Liver (tissue), 8 donors: ENCODE measurements at regions not wholly inside any gene's neighbourhood (a gene's known extent, or its start where the extent isn't known, plus 50 kb on each side); places are given as distances from the start of the nearest gene placed in this dataset.

Experiments used
- DNase-seq: peaks from one replicate; pipeline ENCODE4 v3.0.0-alpha.2; 2017; ENCODE audit warnings: low spot score
- H3K27ac ChIP-seq, 2 donors: one replicate each; pipeline ENCODE4 v1.7.0; 2013; ENCODE audit warnings: inconsistent platforms in 2 of 2, low read length in 2 of 2, control low read depth in 1 of 2, low read depth in 1 of 2, mild to moderate bottlenecking in 1 of 2
- H3K27me3 ChIP-seq, 4 donors: one replicate each; pipeline versions ENCODE4 v1.6.1 to v1.7.0; 2013; ENCODE audit warnings: low read length in 3 of 4, inconsistent platforms in 1 of 4, mild to moderate bottlenecking in 1 of 4, moderate library complexity in 1 of 4; ENCODE audit not compliant: control insufficient read depth in 4 of 4, insufficient read depth in 4 of 4
- H3K36me3 ChIP-seq, 4 donors: one replicate each; pipeline versions ENCODE4 v1.6.1 to v1.7.0; 2013; ENCODE audit warnings: low read length in 3 of 4, mild to moderate bottlenecking in 3 of 4, low read depth in 1 of 4, moderate library complexity in 1 of 4; ENCODE audit not compliant: control insufficient read depth in 4 of 4, insufficient read depth in 3 of 4
- H3K4me1 ChIP-seq, 4 donors: one replicate each; pipeline versions ENCODE4 v1.6.1 to v1.7.0; 2013; ENCODE audit warnings: low read length in 3 of 4, mild to moderate bottlenecking in 3 of 4, moderate library complexity in 1 of 4; ENCODE audit not compliant: control insufficient read depth in 4 of 4, insufficient read depth in 4 of 4
- H3K4me3 ChIP-seq, 3 donors: one replicate each; pipeline versions ENCODE4 v1.6.1 to v1.7.0; 2013; ENCODE audit warnings: low read length in 3 of 3, control low read depth in 1 of 3, low read depth in 1 of 3, mild to moderate bottlenecking in 1 of 3
- H3K9ac ChIP-seq, 2 donors: one replicate each; pipeline ENCODE4 v1.7.0; 2013; ENCODE audit warnings: low read length in 2 of 2, mild to moderate bottlenecking in 2 of 2, moderate library complexity in 2 of 2, control low read depth in 1 of 2, low read depth in 1 of 2
- H3K9me3 ChIP-seq, 4 donors: one replicate each; pipeline versions ENCODE4 v1.6.1 to v1.7.0; 2013; ENCODE audit warnings: low read length in 3 of 4; ENCODE audit not compliant: control insufficient read depth in 4 of 4
- CTCF ChIP-seq: fragments of 150-350 bp; IDR thresholded peaks from 2 replicates; pipeline ENCODE4 v1.5.1; 2017; ENCODE audit warnings: improper control_type of control experiment, low read depth, low read length; ENCODE audit not compliant: missing input control
- EGR1 ChIP-seq, 2 donors: IDR thresholded peaks; 2 replicates each; pipeline ENCODE4 v1.6.1; 2016 to 2018; ENCODE audit warnings: antibody characterized with exemption in 2 of 2, low read depth in 2 of 2
- FOXA1 ChIP-seq: IDR thresholded peaks from 2 replicates; pipeline ENCODE4 v1.6.1; 2016; ENCODE audit warnings: antibody characterized with exemption
- FOXA2 ChIP-seq: IDR thresholded peaks from 2 replicates; pipeline ENCODE4 v1.6.1; 2016; ENCODE audit warnings: antibody characterized with exemption
- GABPA ChIP-seq, 2 donors: IDR thresholded peaks in 1 of 2; conservative IDR thresholded peaks in 1 of 2; 2 replicates each; pipeline ENCODE4 v1.6.1; 2016; ENCODE audit warnings: antibody characterized with exemption in 2 of 2, mild to moderate bottlenecking in 1 of 2, moderate library complexity in 1 of 2
- HNF4A ChIP-seq, 2 donors: conservative IDR thresholded peaks; 2 replicates each; pipeline ENCODE4 v1.6.1; 2016; ENCODE audit warnings: antibody characterized with exemption in 2 of 2, mild to moderate bottlenecking in 2 of 2
- HNF4G ChIP-seq: IDR thresholded peaks from 2 replicates; pipeline ENCODE4 v1.6.1; 2016; ENCODE audit warnings: antibody characterized with exemption
- JUND ChIP-seq, 2 donors: IDR thresholded peaks; 2 replicates each; pipeline ENCODE4 v1.6.1; 2016; ENCODE audit warnings: antibody characterized with exemption in 2 of 2
- REST ChIP-seq: IDR thresholded peaks from 2 replicates; pipeline ENCODE4 v1.6.1; 2016; ENCODE audit warnings: antibody characterized with exemption, mild to moderate bottlenecking
- RXRA ChIP-seq, 2 donors: IDR thresholded peaks; 2 replicates each; pipeline ENCODE4 v1.6.1; 2017 to 2018; ENCODE audit warnings: antibody characterized with exemption in 2 of 2, mild to moderate bottlenecking in 1 of 2
- SP1 ChIP-seq: IDR thresholded peaks from 2 replicates; pipeline ENCODE4 v1.6.1; 2018; ENCODE audit warnings: antibody characterized with exemption, mild to moderate bottlenecking
- ZBTB33 ChIP-seq: IDR thresholded peaks from 2 replicates; pipeline ENCODE4 v1.6.1; 2016; ENCODE audit warnings: antibody characterized with exemption
- WGBS: extraction: QIAGEN DNeasy Blood & Tissue Kit; methylation state at CpG from one replicate; pipeline ENCODE4 v1.1.7; 2013; 5-methylcytosine and 5-hydroxymethylcytosine counted together
- TF ChIP-seq, protein P1 (sequence below): IDR thresholded peaks from 2 replicates; pipeline ENCODE4 v1.6.1; 2016; ENCODE audit warnings: antibody characterized with exemption
- TF ChIP-seq, protein P2 (sequence below): IDR thresholded peaks from 2 replicates; pipeline ENCODE4 v1.6.1; 2016; ENCODE audit warnings: antibody characterized with exemption
- donor health status: healthy.
- donor health status: healthy.
- donor health status: healthy.
- donor health status: healthy.
- donor health status: healthy.

DNA sequence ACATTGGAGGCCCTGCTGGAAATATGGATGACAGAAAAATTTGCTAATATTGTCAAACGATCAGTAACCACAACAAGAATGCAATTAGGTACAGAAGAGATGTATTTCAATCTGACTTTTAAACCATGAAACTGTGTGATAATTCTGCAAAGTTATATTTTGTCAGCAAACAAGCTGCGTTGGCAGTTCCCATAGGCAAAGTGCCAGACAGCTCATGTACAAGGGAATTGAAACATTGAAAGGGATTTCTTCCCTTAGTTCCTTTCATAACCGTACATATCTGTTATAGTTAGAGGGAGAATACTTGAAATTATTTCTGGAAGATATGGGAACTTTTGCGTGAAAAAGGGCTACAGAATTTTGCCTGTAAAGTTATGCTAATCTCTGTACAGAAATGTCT is 419.4 kb upstream of the PTGER4 start (continued):
- TF ChIP-seq SP1 (no peak), CTCF (no peak), EGR1 (IDR thresholded peaks at IDR 0.05; ENCODE audit: low read depth in 2 of 2) (no peak), FOXA2 (no peak), GABPA (IDR thresholded peaks at IDR 0.05 in 1 of 2, conservative IDR thresholded peaks at IDR 0.05 in 1 of 2) (no peak)
- TF ChIP-seq, protein P1, sequence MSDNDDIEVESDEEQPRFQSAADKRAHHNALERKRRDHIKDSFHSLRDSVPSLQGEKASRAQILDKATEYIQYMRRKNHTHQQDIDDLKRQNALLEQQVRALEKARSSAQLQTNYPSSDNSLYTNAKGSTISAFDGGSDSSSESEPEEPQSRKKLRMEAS, result no peak

GRCh38 chr5:40258222-40258621 is 421.5 kb upstream of the PTGER4 start:
- DNase-seq, result no peak
- Histone ChIP-seq H3K27me3 (no peaks in the 10 kb centered on the region), H3K9ac (no peak overlapping the region), H3K36me3 (no peaks in the 10 kb centered on the region), H3K9me3 (no peaks in the 10 kb centered on the region), H3K4me1 (no peaks in the 10 kb centered on the region), H3K4me3 (no peak overlapping the region), H3K27ac (no peak overlapping the region)
- no peak for TF ChIP-seq FOXA2
- TF ChIP-seq RXRA (IDR thresholded peaks at IDR 0.05), result no peak
- TF ChIP-seq HNF4G, result no peak
- no peak for TF ChIP-seq CTCF
- no peak for TF ChIP-seq HNF4A (conservative IDR thresholded peaks at IDR 0.05)
- TF ChIP-seq, protein P1, result no peak
- TF ChIP-seq, protein P2, sequence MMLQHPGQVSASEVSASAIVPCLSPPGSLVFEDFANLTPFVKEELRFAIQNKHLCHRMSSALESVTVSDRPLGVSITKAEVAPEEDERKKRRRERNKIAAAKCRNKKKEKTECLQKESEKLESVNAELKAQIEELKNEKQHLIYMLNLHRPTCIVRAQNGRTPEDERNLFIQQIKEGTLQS, result no peak
- TF ChIP-seq JUND (IDR thresholded peaks at IDR 0.05), result no peak
- TF ChIP-seq SP1, result no peak
- TF ChIP-seq REST, result no peak
- TF ChIP-seq ZBTB33, result no peak
- no peak for TF ChIP-seq GABPA (IDR thresholded peaks at IDR 0.05 in 1 of 2, conservative IDR thresholded peaks at IDR 0.05 in 1 of 2)
- no peak for TF ChIP-seq FOXA1
- TF ChIP-seq EGR1 (IDR thresholded peaks at IDR 0.05; ENCODE audit: low read depth in 2 of 2), result no peak
- 85% methylated on average over 1 of the region's 1 CpG for WGBS
